ENCODE measurements at regions not wholly inside any gene's neighbourhood (a gene's known extent, or its start where the extent isn't known, plus 50 kb on each side); places are given as distances from the start of the nearest gene placed in this dataset.

- no peak for DNase-seq
These were observed 168.5 kb upstream of the FOXN2 start for GRCh38 chr2:48145845-48146452.

GRCh38 chr2:48146552-48146951 is 167.9 kb upstream of the FOXN2 start:
- DNase-seq, result no peak

- no peak for DNase-seq
These were observed 166.8 kb upstream of the FOXN2 start for GRCh38 chr2:48147719-48148118.

GRCh38 chr2:48148841-48149430 is 165.5 kb upstream of the FOXN2 start:
- DNase-seq, result no peak

GRCh38 chr2:48157150-48157549 is 157.3 kb upstream of the FOXN2 start:
- no peak for DNase-seq

GRCh38 chr2:48161628-48162027 is 152.9 kb upstream of the FOXN2 start:
- no peak for DNase-seq

GRCh38 chr2:48162742-48163141 is 151.7 kb upstream of the FOXN2 start:
- no peak for DNase-seq

GRCh38 chr2:48165070-48165753 is 149.3 kb upstream of the FOXN2 start:
- no peak for DNase-seq

GRCh38 chr2:48169141-48169592 is 145.3 kb upstream of the FOXN2 start:
- DNase-seq, result no peak

GRCh38 chr2:48170281-48170680 is 144.2 kb upstream of the FOXN2 start:
- DNase-seq, result no peak

- DNase-seq, result no peak
These were observed 141.3 kb upstream of the FOXN2 start for GRCh38 chr2:48173141-48173540.

GRCh38 chr2:48174503-48174902 is 140.0 kb upstream of the FOXN2 start:
- DNase-seq, result no peak

GRCh38 chr2:48175254-48175653 is 139.2 kb upstream of the FOXN2 start:
- no peak for DNase-seq

GRCh38 chr2:48175656-48176055 is 138.8 kb upstream of the FOXN2 start:
- DNase-seq, result no peak

- no peak for DNase-seq
These were observed 137.6 kb upstream of the FOXN2 start for GRCh38 chr2:48176876-48177275.

- no peak for DNase-seq
These were observed 135.9 kb upstream of the FOXN2 start for GRCh38 chr2:48178611-48179010.

- DNase-seq, result no peak
These were observed 133.9 kb upstream of the FOXN2 start for GRCh38 chr2:48180557-48180956.

GRCh38 chr2:48183276-48183675 is 131.2 kb upstream of the FOXN2 start:
- DNase-seq, result no peak

- DNase-seq, result no peak
These were observed 130.5 kb upstream of the FOXN2 start for GRCh38 chr2:48183991-48184390.

GRCh38 chr2:48187503-48187902 is 127.0 kb upstream of the FOXN2 start:
- no peak for DNase-seq

GRCh38 chr2:48189552-48190228 is 124.8 kb upstream of the FOXN2 start:
- DNase-seq, result no peak

GRCh38 chr2:48190230-48190629 is 124.3 kb upstream of the FOXN2 start:
- DNase-seq, result no peak

GRCh38 chr2:48194641-48195040 is 119.8 kb upstream of the FOXN2 start:
- DNase-seq, result no peak

- DNase-seq, result no peak
These were observed 119.3 kb upstream of the FOXN2 start for GRCh38 chr2:48195169-48195568.
